T-helper 1 cell treated with Interleukin-12 subunit alpha and Interleukin-12 subunit beta and Interleukin-4 antibody, amounts not matched to agents 30 ng/mL and 1 ng/mL, for 36 hours (primary cell): ENCODE measurements at regions not wholly inside any gene's neighbourhood (a gene's known extent, or its start where the extent isn't known, plus 50 kb on each side); places are given as distances from the start of the nearest gene placed in this dataset.
"Not testable (repeated sequence)": the region's sequence is repeated elsewhere in the genome, so short reads cannot be mapped to it uniquely, and the experiment has no call there.

Experiments used
- intact Hi-C: fragments of 100-400 bp; cut with micrococcal nuclease; formaldehyde crosslinking; loops from one replicate; pipeline ENCODE4 v1.15.1; 2024

DNA sequence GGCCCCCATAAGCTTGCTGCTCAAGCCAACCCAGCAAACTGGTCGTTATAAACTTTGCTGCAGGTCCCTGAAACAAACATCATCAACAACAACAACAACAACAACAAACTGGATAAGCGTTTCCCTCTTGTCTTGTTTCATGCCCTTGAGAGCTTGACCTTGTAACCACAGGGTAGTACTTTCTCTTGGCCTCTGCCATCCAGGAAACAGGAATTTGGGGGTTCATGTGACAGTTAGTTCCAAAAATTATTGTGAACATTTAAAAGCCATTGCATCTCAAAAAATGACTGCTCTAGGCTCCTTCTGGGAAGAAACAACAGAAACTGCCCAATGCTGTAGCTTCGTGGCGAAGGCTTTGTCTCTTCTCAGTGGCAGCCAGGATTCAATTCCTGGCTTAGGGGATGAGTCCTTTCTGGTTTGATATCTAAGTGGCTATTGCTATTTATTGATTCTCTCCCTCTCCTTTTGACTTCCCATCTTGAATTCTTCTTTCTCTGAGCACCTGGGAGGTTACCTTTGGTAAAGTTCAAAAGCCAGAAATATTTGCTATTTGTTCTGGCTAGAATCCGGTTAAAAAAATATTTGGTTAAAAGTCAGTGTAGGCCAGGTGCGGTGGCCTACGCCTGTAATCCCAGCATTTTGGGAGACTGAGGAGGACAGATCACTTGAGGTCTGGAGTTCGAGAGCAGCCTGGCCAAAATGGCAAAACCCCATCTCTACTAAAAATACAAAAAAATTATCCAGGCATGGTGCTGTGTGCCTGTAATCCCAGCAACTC lies 52.0 kb upstream of the CPM start:
- intact Hi-C loops, result no loop called here

DNA sequence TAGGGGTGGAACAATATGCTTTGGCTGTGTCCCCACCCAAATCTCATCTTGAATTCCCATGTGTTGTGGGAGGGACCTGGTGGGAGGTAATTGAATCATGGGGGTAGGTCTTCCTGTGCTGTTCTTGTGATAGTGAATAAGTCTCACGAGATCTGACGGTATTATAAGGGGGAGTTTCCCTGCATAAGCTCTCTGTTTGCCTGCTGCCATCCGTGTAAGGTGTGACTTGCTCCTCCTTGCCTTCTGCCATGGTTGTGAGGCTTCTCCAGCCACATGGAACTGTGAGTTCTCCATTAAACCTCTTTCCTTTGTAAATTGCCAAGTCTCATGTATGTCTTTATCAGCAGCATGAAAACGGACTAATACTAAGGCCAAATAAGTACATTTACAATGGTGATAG lies 64.6 kb upstream of the CPM start:
- intact Hi-C loops, result not testable (repeated sequence)

DNA sequence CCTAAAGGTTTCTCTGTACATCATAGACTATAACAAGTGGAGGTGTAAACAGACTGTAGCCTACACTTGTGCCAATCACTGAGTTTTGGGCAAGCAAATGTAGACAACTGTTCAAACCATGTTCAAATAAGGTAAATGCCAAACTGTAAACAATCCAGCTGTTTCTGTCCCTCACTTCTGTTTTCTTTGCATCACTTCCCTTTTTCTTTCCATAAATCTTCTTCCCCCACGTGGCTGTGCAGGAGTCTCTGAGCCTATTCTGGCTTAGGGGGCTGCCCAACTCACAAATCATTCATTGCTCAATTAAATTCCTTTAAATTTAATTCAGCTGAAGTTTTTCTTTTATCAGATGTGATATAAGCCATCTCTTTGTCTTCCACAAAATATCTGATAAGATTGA lies 65.1 kb upstream of the CPM start:
- intact Hi-C loops, result no loop called here

DNA sequence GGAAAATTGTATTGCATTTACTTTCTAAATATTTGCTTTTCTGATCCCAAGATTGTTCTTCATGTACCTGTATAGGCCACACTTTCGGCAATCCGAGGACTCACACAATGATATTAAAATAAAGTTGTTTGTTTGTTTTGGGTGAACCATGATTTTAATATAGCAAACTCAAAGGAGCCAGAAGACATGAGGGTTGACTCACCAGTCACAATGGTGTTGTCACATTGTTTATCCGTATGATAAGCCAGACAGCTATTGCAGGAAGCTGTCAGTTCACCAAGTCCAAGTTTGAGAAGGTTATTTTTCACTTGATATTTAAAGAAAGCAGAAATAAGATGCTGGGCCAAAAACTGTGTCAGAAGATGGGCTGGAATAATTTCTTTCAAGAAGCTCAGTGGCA lies 67.1 kb upstream of the CPM start:
- intact Hi-C loops, result no loop called here

DNA sequence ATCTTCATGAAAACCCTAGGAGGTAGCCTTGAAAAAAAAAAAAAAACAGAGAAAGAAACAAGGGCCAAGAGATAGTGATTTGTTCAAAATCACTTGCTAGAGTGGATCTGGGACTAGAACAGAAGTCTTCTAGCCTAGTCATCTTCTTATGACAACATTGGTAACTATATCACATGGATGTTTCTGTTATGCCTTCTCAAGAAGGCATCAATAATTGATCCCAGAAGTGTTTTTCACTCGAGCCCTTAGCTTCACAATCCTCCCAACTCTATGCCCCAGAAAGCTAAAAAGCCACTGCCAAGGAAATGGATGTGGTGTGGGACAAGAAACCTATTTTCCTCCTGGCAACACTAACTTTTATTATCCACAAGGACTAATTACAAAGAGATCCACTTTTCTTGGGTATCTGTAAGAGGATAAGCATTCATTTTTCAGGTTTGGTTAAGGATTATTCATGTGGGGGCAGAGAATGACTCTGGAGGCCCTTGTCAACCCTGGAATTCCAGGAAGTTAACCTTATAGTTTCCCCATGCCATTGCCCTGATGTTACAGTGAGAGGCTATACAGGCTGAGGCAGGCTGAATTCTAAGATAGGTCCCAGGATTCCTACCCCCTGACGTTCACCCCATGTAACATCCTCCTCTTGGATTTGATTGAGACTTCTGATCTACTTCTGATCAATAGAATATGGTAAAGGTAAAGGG lies 67.7 kb upstream of the CPM start:
- intact Hi-C loops, result no loop called here

DNA sequence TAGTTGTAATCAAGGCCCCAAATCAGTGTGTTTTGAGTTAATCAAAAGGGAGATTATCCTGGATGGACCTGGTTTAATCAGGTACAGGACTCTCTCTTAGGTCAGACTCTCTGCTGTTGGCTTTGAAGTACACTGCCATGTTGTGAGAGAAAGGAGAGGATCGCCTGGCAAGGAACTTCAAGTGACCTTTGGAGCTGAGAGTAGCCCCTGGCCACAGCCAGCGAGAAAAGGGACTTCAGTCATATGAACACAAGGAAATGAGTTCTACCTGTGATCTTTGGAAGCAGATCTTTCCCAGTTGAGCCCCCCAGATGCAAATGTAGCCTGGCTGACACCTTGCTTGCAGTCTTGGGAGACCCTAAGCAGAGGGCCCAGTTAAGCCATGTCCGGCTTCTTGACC lies 68.3 kb upstream of the CPM start:
- intact Hi-C loops, result no loop called here

DNA sequence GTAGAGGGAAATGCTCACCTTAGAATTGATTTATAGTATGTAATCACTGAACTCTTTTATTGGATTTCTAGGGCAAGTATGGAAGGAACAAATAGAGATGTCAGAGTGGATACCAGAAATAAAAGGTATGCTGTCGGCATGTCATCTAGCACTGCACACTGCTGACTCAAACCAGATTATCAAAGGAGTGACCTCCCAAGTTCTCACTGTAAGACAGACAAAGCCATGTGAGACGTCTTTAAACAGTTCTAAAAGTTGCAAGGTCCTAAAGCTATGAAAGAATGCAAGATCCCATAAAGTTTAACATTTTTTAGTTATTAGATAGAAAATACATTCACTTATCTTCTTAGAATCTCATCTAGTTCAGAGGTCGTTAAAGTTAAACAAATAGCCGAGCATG lies 70.0 kb upstream of the CPM start:
- intact Hi-C loops, result no loop called here

DNA sequence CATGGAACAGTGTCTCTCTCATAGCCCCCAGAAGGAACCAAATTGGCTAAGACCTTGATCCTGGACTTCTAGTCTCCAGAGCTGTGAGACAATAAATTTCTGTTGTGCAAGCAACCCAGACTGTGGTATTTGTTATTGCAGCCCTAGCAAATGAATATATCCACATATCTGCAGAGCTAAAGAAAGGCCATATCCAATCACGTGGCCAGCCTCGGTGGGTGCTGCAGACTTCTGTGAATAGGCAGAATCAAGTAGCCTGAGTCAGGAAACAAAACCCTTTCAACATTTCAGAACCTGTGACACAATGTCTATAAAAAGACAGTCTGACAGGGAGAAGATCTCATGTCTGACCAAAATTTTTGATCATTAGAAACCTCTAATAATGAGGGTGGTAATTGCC lies 71.0 kb upstream of the CPM start:
- intact Hi-C loops, result no loop called here

DNA sequence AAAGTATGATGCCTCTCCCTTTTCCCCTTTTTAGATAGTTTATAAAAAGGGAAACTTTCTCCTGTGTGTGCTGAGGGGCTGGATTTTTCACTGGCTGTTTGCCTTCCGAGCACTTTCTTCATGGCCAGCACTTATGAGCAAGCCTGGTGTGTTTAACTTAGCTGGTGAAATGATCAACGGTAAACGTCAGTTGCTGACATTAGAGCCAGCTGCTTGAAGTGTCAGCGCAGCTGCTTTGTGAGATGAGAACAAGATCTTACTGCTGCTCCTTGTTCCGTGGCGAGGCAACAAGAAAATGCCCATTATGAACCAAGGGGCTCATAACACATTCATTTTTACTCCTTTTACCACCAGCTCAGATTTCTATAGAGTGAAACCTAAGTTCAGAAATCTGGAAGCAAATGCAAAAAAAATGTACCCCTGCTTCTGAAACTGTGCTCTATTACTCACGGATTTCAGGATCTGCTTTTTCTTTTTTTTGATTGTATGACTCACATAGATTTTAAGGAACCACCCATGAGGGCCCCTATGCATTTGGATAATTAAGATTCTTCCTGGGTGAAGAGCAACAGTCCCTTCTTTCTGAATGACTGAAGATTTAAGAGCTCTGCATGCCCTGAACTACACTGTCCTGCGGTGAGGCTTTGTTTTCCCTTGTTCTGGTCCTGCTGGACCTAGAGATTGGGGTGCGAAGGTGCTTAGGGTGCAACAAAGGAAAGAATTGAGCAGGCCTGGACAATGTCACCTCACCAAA lies 74.3 kb upstream of the CPM start:
- intact Hi-C loops, result no loop called here

DNA sequence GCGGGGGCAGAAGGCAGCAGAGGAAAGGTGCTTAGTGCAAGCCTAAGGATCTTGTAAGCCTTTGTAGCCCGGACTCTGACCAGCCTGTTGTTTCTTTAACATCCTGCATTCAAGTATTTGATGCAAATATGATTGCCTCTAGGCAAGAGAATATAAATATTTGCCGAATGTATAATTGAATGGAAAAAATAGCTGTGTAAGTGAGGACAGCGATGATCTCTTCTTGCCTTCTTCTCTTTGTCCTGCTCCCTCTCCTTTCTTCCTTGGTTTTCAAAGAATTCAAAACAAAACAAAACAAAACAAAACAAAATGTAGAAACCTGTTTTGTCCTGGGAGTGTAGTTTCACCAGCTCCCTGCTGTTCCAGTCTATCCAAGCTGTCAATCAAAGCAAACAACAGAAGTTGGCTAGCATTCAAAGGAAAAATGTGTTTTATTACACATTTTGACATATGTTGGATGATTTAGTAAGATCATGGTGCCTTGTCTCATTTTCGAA lies 74.9 kb upstream of the CPM start:
- intact Hi-C loops, result no loop called here

DNA sequence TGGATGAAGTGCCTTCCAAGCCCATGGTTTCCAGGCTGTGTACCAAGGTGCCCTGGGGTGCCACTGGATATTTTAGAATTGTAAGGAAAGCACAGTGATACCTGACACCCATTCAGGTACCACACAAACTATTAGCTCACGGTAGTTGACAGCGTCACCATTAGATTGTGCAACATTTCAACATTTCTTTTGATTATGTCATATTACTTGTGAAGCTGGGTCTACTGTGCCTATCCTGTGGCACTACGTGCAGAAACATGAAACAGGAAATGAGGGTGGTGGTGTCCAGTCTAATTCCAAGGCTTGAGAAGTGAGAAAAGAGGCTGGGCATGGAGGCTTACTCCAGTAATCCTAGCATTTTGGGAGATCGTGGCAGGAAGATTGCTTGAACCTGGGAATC lies 75.5 kb upstream of the CPM start:
- intact Hi-C loops, result no loop called here

DNA sequence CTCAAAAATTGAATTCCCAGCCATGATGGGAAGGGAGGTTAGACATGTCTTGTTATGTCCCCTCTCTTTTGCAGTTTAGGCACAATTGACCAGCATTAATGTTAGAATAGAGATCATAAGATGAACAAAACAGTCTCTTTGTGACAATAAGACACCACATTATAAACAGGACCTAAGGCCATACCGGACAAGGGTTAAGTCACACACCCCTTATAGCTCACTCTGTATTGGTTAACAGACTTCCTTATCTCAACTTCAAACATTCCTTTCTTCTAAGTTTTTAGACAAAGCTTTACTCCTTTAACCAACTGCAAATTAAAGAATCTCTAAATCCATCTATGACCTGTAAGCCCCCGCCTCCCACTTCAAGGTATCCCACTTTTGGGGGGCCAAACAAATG lies 81.1 kb upstream of the CPM start:
- intact Hi-C loops, result no loop called here

DNA sequence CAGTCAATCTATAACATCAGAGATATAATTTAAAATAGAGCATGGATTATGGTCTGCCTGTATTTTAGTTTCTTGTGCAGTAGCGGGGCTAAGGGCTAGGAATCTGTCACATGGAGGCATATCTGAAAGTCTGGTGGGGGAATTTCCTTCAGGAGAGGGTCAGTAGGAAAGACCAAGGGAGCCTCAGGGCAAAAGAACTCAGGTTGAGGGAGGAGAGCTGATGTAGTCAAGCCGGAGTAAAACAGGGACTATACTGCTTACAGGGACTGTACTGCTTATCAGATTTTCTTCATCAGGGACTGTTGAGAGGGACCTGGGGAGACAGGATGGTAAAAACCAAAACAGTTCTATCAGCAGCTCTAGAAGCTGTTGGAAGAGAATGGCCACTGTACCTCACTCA lies 82.0 kb upstream of the CPM start:
- intact Hi-C loops, result no loop called here

DNA sequence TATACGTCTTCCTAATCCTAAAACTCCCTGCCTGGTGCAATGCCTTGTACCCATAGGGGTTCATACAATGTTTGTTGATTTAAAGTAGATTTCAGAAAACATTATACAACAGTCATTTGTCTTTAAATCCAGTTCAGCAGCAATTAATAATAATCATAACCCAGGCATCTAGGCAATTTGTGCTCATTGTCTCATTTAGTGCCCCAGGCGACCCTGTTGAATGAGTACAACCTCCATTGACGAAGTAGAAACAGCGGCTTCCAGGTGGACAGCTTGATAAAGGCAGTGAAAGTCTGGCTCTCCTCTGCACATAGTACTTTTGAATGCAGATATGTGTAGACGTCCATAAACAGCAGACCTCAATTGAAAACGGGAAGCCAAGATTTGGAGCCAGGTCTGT lies 82.9 kb upstream of the CPM start:
- intact Hi-C loops, result no loop called here

DNA sequence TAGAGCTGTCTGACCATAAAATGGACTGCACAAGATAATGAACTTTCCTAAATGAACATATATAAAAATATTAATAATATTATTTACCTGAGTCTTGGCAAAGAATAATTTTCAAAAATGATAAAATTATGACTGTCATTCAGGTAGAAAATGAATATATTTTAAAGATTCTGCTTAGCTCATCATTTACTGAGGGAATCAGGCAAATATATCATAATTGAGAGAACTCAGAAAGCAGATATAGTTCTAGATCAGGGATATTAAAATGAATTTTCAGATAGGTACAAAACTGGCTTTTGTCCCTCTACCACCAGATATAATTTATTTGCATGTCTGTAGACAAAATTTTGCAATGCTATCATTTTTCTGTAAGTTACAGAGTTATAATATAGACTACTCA lies 86.1 kb upstream of the CPM start:
- intact Hi-C loops, result no loop called here

DNA sequence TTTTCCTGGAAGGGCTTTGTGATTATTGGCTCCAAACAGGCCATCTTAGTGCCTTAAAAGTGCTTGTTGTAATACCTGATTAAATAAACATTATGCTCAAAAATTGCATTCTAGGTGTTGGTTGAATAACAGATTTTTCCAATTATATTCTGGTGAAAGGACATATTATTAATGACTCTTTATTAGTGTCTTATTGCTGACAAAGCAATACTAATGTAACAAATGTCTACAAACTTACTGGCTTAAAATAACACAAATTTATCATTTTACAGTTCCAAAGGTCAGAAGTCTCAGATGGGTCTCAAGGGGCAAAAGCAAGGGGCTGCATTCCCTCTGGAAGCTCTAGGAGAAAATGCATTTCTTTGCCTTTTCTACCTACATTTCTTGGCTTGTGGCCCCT lies 86.9 kb upstream of the CPM start:
- intact Hi-C loops, result no loop called here

DNA sequence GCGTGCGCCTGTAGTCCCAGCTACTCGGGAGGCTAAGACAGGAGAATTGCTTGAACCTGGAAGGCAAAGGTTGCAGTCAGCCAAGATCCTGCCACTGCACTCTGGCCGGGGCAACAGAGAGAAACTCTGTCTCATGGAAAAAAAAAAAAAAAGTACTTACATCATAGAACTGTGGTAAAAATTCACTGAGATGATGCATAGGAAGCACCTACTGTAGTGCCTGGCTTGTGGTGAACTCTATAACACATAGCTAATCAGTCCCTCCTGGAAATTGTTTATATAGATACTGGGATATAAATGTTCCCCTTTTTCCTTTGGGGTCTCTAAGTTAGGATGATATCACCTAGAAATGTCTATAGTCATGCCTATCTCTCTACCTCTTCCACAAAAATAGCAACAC lies 89.7 kb upstream of the CPM start:
- intact Hi-C loops, result no loop called here

DNA sequence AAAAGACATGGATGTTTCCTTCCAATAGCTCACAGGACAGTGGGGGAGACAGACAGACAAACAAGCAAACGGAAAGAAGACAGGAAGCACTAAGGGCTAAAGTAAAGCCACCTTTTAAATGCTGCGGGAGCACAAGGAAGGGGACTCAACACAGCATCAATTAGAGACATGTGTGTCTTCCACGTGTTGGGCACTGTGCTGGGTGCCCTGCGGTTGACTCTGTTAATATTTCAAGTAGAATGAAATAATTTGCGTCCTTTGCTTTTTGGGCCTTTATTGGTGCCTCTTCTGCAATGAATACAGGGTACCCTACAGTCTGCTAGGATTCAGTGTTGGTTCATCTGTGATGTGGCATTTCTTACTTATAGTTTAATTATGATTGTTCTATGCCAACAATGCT lies 90.9 kb upstream of the CPM start:
- intact Hi-C loops, result no loop called here

DNA sequence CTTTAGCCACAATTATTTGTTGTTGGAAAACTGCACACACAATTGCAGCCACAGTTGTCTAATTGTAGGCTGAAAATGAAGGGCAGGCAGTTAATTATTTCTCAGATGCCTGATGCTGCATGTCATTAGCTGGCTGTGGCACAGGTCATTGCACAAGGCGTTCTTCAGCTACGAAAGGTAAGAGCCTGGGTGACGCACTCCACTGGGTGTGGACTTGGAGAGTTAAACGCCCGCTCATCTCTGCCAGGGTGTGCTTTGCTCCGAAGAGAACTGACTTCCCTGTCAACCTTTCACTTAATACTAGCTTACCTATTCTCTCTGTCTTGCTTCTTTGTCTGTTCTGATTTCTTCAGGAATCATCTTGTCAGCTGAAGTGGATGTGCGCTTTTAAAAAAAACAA lies 91.4 kb upstream of the CPM start:
- intact Hi-C loops, result no loop called here

DNA sequence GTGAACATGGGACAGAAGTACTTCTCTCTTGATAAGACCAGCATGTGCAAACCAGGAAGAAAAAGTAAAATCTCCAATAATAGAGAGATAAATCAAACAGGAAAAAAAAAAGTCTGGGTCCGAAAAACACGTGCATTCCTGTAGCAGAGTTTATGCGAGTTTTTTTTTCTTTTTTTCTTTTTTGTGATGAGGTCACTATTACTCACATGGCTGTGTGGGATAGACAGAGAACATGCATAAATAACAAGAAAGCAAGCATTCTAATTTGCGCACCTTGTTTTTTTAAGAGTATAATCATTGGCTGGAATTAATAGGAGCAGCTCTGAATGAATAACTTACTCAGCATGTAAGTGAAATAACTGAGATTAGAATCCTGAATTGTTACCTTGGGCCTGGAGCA lies 91.9 kb upstream of the CPM start:
- intact Hi-C loops, result no loop called here

DNA sequence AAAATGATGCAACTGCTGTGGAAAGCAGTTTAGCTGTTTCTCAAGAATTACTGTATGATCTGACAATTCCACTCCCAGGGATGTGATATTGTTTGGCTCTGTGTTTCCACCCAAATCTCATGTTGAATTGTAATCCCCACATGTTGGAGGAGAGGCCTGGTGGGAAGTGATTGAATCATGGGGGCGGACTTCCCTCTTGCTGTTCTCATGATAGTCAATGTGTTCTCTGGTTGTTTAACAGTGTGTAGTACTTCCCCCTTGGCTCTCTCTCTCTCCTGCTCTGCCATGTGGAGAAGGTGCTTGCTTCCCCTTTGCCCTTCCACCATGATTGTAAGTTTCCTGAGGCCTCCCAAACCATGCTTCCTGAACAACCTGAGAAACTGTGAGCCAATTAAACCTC lies 93.4 kb upstream of the CPM start:
- intact Hi-C loops, result no loop called here

DNA sequence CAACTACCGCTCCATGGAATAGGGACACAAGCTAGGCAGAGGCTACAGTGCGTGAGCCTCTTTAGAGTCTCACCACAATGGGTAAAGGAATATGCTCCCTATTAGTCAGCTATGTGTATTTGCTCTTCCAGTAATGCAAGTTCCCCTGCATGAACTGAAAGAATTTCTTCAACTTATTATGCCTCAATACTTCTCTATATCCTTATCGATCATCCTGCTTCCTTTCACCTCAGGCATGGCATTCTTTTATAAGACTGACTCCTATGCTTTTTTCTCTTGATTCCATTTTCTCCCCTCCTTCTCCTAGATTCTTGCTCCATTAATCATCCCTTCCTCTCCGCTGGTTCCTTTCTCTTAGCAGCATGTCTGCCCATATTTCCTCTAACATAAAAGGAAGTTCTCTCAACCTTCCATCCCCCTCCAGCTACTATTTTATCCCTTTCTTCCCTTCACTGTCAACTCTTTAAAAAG lies 94.5 kb upstream of the CPM start:
- intact Hi-C loops, result no loop called here
